DMS114 treated with DMSO at 0.1 percent for 48 hours (cell line): ENCODE measurements at regions not wholly inside any gene's neighbourhood (a gene's known extent, or its start where the extent isn't known, plus 50 kb on each side); places are given as distances from the start of the nearest gene placed in this dataset.
"Not testable (repeated sequence)": the region's sequence is repeated elsewhere in the genome, so short reads cannot be mapped to it uniquely, and the experiment has no call there.

Source experiments
- DNase-seq: peaks from one replicate; lab custom pipeline; 2025; ENCODE audit not compliant: unreplicated experiment; lab: John Stamatoyannopoulos, UW

DNA sequence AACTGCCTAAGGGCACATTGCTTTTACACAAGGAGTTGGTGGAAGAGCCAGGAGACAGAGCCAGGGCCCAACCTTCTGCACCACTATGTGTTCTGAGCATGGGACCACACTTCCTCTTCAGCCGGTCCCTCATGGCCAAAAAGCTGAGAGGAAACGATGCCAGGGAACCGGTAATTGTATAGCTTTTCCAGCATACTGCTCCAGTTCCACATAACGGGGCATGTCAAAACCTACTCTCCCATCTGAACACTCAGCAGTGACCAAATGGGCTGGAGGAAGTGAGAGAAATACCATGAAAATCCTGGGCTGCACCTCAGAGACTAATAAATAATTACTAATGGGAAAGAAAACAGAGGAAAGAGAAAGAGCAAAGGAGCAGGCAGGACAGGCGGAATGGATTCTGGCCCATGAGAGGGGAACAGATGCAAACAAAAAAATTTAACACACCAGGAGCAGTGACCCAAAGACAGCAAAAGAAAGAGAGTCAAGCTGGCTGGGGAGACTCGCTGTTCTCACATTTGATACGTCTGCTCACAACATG, 52.0 kb upstream of the BMP2 start:
- DNase-seq, result no peak

GRCh38 chr20:6714279-6714711, 53.2 kb upstream of the BMP2 start:
- no peak for DNase-seq

- DNase-seq, result no peak
Observed at GRCh38 chr20:6711951-6712649, 55.4 kb upstream of the BMP2 start.

DNA sequence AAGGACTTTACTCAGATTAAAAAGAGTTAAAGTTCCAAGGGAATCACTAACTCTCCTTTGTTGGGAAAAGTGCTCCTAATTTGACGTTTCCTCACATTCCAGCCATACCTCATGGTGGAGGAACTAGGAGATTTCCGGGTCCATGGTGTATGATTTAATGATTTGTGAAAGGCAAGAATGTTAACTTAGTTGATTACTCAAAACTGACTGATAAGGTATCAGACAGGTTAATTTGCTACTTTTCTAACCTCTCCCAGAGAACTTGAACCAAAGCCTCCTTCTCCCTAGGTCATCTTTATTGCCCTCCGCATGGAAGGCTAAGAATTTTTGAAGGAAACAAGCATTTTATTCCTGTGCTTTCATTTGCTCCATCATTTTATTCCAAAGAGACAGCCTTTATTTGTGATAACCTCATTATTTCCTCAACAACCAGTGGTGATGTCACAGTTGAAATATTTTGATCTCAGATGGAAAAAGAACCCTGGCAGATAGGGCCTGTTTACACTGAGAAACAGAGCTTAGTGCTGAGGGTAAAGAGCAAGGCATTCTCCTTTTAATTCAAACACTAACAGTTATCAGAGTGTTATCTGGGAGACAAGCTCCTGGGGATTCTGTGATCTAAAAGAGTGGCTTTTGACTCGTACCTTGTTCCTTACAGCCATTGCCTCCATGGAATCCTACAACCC, 57.4 kb upstream of the BMP2 start:
- DNase-seq, result no peak

GRCh38 chr20:6708010-6708409, 59.5 kb upstream of the BMP2 start:
- DNase-seq, result no peak

DNA sequence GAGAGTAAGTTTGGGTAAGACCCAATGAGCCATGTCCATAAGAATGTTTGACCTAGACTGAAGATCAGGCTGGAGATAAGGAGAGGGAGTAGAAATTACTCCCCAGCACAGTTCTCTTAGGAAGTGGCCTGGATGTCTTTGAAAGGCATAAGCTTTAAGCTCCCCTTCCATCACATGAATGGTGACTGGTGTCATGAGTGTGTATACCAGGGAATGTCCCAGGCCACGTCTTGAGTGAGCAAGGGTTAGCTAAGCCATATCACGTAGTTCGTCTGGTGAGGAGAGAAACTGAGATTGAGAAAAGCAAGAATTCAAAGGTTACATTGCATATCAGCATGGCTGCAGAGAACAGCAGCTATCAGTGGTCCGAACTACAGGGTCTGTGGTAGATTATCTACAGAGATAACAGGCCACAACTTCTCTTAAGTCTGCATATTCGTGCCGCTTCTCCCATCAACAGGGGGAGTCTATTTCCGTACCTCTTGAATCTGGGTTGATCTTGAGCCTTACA, 60.1 kb upstream of the BMP2 start:
- no peak for DNase-seq

DNA sequence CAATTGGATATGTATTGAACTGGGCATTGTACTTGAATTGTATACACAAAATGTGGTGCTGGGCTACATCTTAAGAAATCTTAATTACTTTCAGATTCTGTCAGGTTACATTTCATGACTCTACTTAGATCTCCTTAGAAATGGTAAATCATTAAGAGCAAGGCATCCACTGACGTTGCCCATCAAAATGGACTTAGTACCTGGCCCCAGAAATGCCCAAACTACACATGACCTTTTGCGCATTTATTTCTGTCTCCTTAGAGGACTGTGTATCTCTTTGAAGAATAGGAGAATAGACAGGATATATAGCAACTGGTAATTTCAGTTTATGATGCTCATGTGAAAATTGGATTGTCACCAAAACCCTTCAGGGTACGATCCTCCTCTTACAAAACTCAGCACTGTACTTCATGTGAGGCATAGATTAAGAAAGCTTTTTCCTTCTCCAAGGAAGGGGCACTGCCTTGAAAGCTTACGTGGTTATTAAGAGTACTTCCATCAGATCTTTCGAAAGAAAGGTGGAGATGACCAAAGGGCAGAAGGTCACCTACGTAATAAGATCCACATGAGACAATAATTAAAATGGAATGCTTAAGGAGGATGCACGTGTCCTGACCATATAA, 61.4 kb upstream of the BMP2 start:
- no peak for DNase-seq

GRCh38 chr20:6705106-6705766, 62.2 kb upstream of the BMP2 start:
- DNase-seq, result no peak

DNA sequence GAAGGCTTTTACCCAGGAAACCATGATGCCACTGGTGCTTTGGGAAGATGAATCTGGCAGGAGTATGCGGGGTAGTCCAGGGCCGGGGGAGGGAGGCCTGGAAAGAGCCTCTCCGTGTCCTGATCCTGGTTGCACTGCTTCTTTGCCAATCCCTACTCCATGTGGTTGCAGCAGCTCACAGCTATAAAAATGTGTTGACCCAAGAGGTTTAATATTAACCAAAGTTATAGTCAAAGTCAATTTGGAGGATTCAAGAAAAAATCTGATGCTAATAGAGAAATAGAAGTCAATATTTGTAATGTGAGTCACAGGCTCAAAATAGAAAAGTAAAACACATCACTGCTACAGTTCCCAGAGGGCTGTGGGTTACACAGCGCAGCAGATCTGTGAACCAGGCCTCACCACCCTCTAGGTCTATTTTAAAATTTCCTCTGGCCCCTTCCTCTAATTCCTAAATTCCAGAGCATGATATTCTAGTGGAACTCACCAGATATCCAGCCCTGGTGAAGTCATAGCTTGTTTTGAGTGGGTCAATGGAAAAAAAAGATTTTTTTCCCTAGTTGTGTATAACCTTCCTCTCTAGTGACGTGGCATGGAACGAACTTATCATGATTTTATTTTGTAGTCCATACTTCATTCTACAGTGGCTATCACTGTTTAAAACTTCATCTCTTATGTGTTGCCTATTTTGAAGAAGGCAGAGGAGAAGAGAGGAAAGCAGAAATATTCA, 63.2 kb upstream of the BMP2 start:
- no peak for DNase-seq

DNA sequence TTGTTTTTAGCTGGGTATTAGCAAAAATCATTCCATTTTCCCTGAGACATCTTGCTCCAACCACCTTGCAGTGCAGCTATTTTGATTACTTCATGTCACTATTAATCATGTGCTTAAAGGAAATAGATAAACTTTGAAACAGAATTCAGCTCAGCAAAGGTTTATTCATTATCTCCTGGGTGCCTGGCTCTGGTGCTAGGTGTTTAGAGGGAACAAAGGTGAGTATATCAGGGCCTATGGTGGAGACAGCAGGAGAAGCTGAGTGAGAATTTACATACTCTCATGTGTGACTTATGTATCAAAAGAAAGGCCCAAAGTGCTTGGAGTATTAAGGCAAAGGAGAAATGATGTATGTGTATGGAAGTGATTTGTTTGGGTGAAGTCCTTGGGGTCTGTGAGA, 63.8 kb upstream of the BMP2 start:
- DNase-seq, result no peak

GRCh38 chr20:6703047-6703446, 64.4 kb upstream of the BMP2 start:
- no peak for DNase-seq

DNA sequence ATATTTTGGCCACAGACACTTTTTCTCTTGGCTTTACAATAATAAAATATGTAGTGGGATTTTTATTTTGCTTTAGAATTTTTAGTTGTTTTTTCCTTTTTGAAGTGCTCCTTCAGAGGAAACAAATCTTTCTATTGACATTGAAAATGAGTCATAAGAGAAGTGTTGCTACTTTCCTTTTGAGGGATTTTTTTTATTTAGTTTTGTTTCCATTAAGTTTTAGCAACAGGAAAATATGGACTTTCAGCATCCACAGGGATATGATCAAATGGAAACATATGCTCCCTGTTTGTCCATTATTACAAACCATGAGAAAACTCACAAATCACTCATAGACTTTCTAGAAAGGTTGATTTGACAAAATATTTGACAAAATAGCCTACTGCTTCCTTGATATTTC, 65.3 kb upstream of the BMP2 start:
- DNase-seq, result no peak

DNA sequence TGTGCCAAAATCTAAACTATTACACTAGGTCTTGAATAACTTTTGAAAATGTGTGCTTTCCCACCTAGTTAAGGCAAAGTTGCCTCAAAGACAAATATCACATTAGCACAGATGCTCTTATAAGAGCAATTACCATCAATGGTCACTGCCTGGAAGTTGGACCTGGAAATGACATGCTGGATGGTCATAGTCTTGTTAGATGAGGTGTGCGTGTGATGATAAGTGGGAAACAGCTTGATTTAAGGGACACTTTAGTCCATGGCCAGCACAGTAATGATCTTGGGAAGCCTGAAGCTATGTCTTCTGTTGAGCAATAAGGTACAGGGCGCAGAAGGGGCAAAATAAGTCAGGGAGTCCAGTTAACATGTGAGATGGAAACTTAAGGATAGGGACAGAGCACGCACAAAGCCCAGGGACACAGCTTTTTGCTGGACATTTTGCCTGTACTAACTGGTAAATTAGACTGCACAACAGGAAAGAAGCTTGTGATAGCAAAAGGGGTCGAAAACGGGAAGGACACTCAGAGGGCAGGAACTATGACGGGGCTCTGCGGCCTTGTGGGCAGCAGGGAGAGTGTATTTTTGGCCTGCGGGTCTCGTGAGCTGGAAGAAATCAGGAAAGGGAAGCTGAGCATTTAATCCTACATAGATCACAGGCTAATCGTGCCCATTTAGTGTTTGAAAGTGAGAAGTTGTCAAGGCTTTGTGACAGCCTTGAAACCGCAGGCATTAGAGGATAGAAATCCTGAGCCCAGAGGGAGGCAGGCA, 66.7 kb upstream of the BMP2 start:
- DNase-seq, result no peak

GRCh38 chr20:6699921-6700562, 67.4 kb upstream of the BMP2 start:
- no peak for DNase-seq

DNA sequence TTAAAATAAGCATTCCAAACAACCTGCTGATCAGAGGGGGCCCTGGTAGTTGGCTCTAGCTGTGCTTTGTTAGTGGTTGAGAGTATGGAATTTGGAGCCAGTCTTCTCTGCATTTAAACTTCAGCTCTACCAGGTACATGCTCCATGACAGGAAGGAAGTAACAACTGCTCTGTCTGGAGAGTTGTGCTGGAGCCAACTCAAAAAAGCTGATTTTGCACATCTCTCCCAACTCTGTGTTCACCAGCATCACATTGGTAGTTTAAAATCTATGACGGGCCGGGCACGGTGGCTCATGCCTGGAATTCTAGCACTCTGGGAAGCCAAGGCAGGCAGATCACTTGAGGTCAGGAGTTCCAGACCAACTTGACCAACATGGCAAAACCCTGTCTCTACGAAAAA, 68.8 kb upstream of the BMP2 start:
- DNase-seq, result no peak

- DNase-seq, result no peak
Observed at GRCh38 chr20:6698056-6698455, 69.4 kb upstream of the BMP2 start.

- DNase-seq, result no peak
Observed at GRCh38 chr20:6697228-6697972, 70.1 kb upstream of the BMP2 start.

- no peak for DNase-seq
Observed at GRCh38 chr20:6696001-6696400, 71.5 kb upstream of the BMP2 start.

DNA sequence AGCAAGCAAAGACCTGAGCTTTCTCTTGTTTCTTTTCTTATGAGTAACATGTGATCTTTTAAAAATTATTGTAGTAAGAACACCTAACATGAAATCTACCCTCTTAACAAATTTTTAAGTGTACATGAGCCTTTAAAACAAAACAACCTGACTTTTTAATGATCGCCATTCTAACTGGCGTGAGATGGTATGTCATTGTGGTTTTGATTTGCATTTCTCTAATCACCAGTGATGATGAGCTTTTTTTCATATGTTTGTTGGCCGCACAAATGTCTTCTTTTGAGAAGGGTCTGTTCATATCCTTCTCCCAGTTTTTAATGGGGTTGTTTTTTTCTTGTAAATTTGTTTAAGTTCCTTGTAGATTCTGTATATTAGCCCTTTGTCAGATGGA, 73.7 kb upstream of the BMP2 start:
- DNase-seq, result not testable (repeated sequence)
